ENCODE measurements at regions not wholly inside any gene's neighbourhood (a gene's known extent, or its start where the extent isn't known, plus 50 kb on each side); places are given as distances from the start of the nearest gene placed in this dataset.

DNA sequence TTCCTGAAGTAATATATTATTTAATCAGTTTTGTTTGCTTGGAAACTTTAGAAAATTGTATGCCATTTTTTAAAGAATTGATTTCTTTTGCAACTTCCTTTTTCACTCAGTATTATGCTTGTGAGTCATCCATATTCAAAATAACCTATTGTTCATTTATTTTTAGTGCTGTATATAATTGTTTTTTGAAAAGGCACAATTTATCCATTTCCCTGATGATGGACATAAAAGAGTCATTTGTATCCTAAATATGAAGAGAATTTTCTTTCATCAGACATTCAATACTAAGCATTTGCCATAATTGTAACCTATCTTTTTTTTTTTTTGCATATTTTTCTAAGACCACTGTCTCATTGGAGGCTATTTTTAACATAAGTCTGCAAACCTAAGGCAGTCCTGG lies 134.1 kb upstream of the SERPINE2 start:
- Histone ChIP-seq H2AFZ (ENCODE audit: low read length) (no peak overlapping the region), H3K4me2 (ENCODE audit: insufficient read depth, insufficient read length, low read length) (no peak overlapping the region), H3K4ac (ENCODE audit: low read depth, low read length) (no peak overlapping the region)

More for the DNA sequence above, 134.1 kb upstream of the SERPINE2 start:
- Histone ChIP-seq H4K91ac (ENCODE audit: insufficient read length, low read depth, low read length) (no peak overlapping the region), H2BK12ac (ENCODE audit: insufficient read length, low read depth, low read length) (no peak overlapping the region), H3K27me3 (ENCODE audit: insufficient read depth, low read length) (no peaks in the 10 kb centered on the region), H2AK5ac (ENCODE audit: insufficient read length, low read length) (no peak overlapping the region), H2BK120ac (ENCODE audit: low read depth, low read length, poor library complexity, severe bottlenecking) (no peak overlapping the region), H3K27ac (ENCODE audit: insufficient read length, low read depth, low read length) (no peak overlapping the region), H3K18ac (ENCODE audit: insufficient read length, low read depth, low read length) (no peak overlapping the region), H3K9ac (ENCODE audit: extremely low read depth, insufficient read length, low read length) (no peak overlapping the region), H2BK5ac (ENCODE audit: insufficient read length, low read length) (no peak overlapping the region), H3T11ph (ENCODE audit: low read length) (no peak overlapping the region), H3K56ac (ENCODE audit: insufficient read length, low read depth, low read length) (no peak overlapping the region), H2BK20ac (ENCODE audit: low read depth, low read length, poor library complexity, severe bottlenecking) (no peak overlapping the region), H3K4me1 (ENCODE audit: insufficient read depth, low read length) (no peaks in the 10 kb centered on the region), H3K9me3 (ENCODE audit: control insufficient read depth, low read depth, low read length) (no peaks in the 10 kb centered on the region), H3K79me2 (ENCODE audit: insufficient read depth, low read length) (no peaks in the 10 kb centered on the region), H3K23ac (ENCODE audit: insufficient read length, low read depth, low read length) (no peak overlapping the region), H3K23me2 (ENCODE audit: insufficient read length, low read depth, low read length, poor library complexity, severe bottlenecking) (no peaks in the 10 kb centered on the region), H3K14ac (ENCODE audit: insufficient read depth, low read length) (no peak overlapping the region), H4K20me1 (ENCODE audit: control insufficient read depth, insufficient read depth, insufficient read length) (no peaks in the 10 kb centered on the region), H4K8ac (replicated peaks; ENCODE audit: insufficient read length, low read depth, low read length) (no peak overlapping the region), H2BK15ac (ENCODE audit: low read depth, low read length) (no peak overlapping the region), H3K79me1 (ENCODE audit: insufficient read depth, low read depth, low read length, poor library complexity, severe bottlenecking) (no peaks in the 10 kb centered on the region), H4K5ac (ENCODE audit: insufficient read length, low read depth, low read length) (no peak overlapping the region)
- H3K4me1 Mint-ChIP-seq = no peaks in the 10 kb centered on the region
- H3K27me3 Mint-ChIP-seq (ENCODE audit: low read depth) = no peaks in the 10 kb centered on the region
- TF ChIP-seq, protein P1, sequence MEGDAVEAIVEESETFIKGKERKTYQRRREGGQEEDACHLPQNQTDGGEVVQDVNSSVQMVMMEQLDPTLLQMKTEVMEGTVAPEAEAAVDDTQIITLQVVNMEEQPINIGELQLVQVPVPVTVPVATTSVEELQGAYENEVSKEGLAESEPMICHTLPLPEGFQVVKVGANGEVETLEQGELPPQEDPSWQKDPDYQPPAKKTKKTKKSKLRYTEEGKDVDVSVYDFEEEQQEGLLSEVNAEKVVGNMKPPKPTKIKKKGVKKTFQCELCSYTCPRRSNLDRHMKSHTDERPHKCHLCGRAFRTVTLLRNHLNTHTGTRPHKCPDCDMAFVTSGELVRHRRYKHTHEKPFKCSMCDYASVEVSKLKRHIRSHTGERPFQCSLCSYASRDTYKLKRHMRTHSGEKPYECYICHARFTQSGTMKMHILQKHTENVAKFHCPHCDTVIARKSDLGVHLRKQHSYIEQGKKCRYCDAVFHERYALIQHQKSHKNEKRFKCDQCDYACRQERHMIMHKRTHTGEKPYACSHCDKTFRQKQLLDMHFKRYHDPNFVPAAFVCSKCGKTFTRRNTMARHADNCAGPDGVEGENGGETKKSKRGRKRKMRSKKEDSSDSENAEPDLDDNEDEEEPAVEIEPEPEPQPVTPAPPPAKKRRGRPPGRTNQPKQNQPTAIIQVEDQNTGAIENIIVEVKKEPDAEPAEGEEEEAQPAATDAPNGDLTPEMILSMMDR (conservative IDR thresholded peaks at IDR 0.05) = no peak
- no peaks in the 10 kb centered on the region for H3K36me3 Mint-ChIP-seq (ENCODE audit: insufficient read depth in 1 of 3, low read depth in 3 of 3)
- H3K9me3 Mint-ChIP-seq = peaks cover 0 to 3% of the 10 kb centered on the region in 2 experiments; a peak in 2 of 5 replicates
- H3K4me3 Mint-ChIP-seq = no peak overlapping the region
- H3K27ac Mint-ChIP-seq = no peak overlapping the region
- DNase-seq = no peak

Data from H9 (cell line).